Astrocyte (in vitro differentiated cells and primary cell): ENCODE measurements at regions not wholly inside any gene's neighbourhood (a gene's known extent, or its start where the extent isn't known, plus 50 kb on each side); places are given as distances from the start of the nearest gene placed in this dataset.

Experiments used
- DNase-seq: peaks from one replicate; pipeline ENCODE4 v3.0.0-alpha.2; 2010; ENCODE audit warnings: low read depth
- FAIRE-seq: peaks from 2 replicates; lab custom pipeline; 2011; peaks lifted over from hg19 to GRCh38; lab: Jason Lieb, UNC
- H2AFZ ChIP-seq: 2 replicates; pipeline ENCODE4 v1.6.0; 2012; ENCODE audit warnings: low read depth, low read length, inconsistent platforms
- H3K27ac ChIP-seq: 2 replicates; pipeline ENCODE4 v1.5.1; 2011; ENCODE audit warnings: low read depth, low read length, inconsistent platforms
- H3K27me3 ChIP-seq: 2 replicates; pipeline ENCODE4 v1.6.0; 2011; ENCODE audit warnings: low read length, inconsistent platforms; ENCODE audit not compliant: insufficient read depth
- H3K36me3 ChIP-seq: 2 replicates; pipeline ENCODE4 v1.5.1; 2011; ENCODE audit warnings: low read length, inconsistent platforms; ENCODE audit not compliant: insufficient read depth
- H3K4me1 ChIP-seq: 2 replicates; pipeline ENCODE4 v1.5.1; 2011; ENCODE audit warnings: low read length, inconsistent platforms; ENCODE audit not compliant: insufficient read depth
- H3K4me2 ChIP-seq: 2 replicates; pipeline ENCODE4 v1.6.0; 2012; ENCODE audit warnings: low read length, inconsistent platforms
- H3K4me3 ChIP-seq: 2 replicates; pipeline ENCODE4 v1.5.1; 2011; ENCODE audit warnings: low read depth, mild to moderate bottlenecking, low read length, inconsistent platforms; ENCODE audit not compliant: insufficient read depth
- H3K79me2 ChIP-seq: 2 replicates; pipeline ENCODE4 v1.6.0; 2012; ENCODE audit warnings: mild to moderate bottlenecking, low read length, inconsistent platforms; ENCODE audit not compliant: insufficient read depth
- H3K9ac ChIP-seq: 2 replicates; pipeline ENCODE4 v1.6.0; 2012; ENCODE audit warnings: mild to moderate bottlenecking, low read length, inconsistent platforms
- H3K9me3 ChIP-seq: 2 replicates; pipeline ENCODE4 v1.5.1; 2012; ENCODE audit warnings: low read depth, mild to moderate bottlenecking, low read length, inconsistent platforms; ENCODE audit not compliant: insufficient read depth
- H4K20me1 ChIP-seq: 2 replicates; pipeline ENCODE4 v1.6.0; 2012; ENCODE audit warnings: low read length, inconsistent platforms; ENCODE audit not compliant: insufficient read depth
- H3K27ac Mint-ChIP-seq: one replicate; pipeline ENCODE4 v1.8.0; 2021; ENCODE audit warnings: mild to moderate bottlenecking, mixed read lengths; ENCODE audit not compliant: unreplicated experiment
- H3K27me3 Mint-ChIP-seq: one replicate; pipeline ENCODE4 v1.8.0; 2021; ENCODE audit warnings: low read depth, mixed read lengths; ENCODE audit not compliant: unreplicated experiment
- H3K36me3 Mint-ChIP-seq: one replicate; pipeline ENCODE4 v1.8.0; 2021; ENCODE audit warnings: low read depth, mixed read lengths; ENCODE audit not compliant: unreplicated experiment
- H3K4me1 Mint-ChIP-seq: one replicate; pipeline ENCODE4 v1.8.0; 2021; ENCODE audit warnings: low read depth, mixed read lengths; ENCODE audit not compliant: unreplicated experiment
- H3K4me3 Mint-ChIP-seq: one replicate; pipeline ENCODE4 v1.8.0; 2021; ENCODE audit warnings: mild to moderate bottlenecking, moderate library complexity, mixed read lengths; ENCODE audit not compliant: unreplicated experiment
- H3K9me3 Mint-ChIP-seq: one replicate; pipeline ENCODE4 v1.8.0; 2021; ENCODE audit warnings: mild to moderate bottlenecking, mixed read lengths; ENCODE audit not compliant: unreplicated experiment
- EZH2 ChIP-seq: IDR thresholded peaks from 2 replicates; pipeline ENCODE4 v1.6.1; 2012; ENCODE audit warnings: mild to moderate bottlenecking, low read length, inconsistent platforms; ENCODE audit not compliant: insufficient read depth
- TF ChIP-seq, protein P1 (sequence below): IDR thresholded peaks from 2 replicates; pipeline ENCODE4 v1.5.1; 2011; ENCODE audit warnings: low read depth, mild to moderate bottlenecking, inconsistent platforms, low read length, moderate library complexity; ENCODE audit not compliant: insufficient read depth

DNA sequence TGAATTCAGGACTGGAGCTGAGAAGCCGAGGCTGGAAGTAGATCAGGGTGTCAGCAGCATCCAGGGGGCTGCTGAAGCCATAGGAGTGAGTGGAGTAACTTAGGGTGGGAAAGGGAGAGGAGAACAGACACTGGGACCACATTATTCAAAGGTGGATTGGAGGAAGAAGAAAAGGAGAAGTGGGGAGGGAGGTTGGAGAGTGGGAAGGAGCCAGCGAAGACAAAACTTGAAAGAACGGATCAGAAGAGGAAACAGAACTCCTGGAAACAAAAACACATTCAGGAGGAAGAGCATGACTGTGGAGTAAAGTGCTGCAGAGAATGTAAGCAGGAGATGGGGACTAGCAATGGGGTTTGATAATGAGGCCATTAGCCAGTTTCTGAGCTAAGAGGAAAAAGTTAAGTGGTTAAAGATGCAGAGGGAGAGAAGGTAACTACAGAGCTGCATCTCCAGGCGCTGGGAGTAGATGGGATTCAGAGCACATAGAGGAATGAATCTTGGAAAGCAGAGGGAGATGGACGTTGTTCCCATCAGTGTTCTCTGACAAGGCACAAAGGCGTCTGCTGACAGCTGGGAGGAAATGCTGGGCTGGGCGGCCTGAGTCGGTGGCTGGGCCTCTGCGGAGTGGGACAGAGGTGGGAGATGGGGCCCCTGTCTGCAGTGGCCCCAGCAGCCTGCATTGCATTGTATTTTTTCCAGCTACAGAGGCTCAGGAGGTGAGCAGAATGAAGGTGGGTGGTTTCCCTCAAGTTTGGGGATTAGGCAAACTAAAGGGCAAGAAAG, 63.1 kb upstream of the LEP start:
- Histone ChIP-seq H2AFZ (no peak overlapping the region), H3K27ac (no peak overlapping the region), H3K79me2 (no peaks in the 10 kb centered on the region), H3K36me3 (no peaks in the 10 kb centered on the region), H3K9ac (no peak overlapping the region), H3K27me3 (peaks cover 51% of the 10 kb centered on the region), H3K9me3 (peaks cover 2% of the 10 kb centered on the region), H3K4me3 (no peak overlapping the region), H4K20me1 (no peaks in the 10 kb centered on the region), H3K4me2 (no peak overlapping the region), H3K4me1 (no peaks in the 10 kb centered on the region)
- Mint-ChIP-seq H3K9me3 (peaks cover 7% of the 10 kb centered on the region), H3K4me3 (no peak overlapping the region), H3K36me3 (peaks cover 2% of the 10 kb centered on the region), H3K4me1 (no peaks in the 10 kb centered on the region), H3K27ac (no peak overlapping the region), H3K27me3 (peaks cover 64% of the 10 kb centered on the region)
- no peak for FAIRE-seq
- no peak for DNase-seq
- TF ChIP-seq, protein P1, sequence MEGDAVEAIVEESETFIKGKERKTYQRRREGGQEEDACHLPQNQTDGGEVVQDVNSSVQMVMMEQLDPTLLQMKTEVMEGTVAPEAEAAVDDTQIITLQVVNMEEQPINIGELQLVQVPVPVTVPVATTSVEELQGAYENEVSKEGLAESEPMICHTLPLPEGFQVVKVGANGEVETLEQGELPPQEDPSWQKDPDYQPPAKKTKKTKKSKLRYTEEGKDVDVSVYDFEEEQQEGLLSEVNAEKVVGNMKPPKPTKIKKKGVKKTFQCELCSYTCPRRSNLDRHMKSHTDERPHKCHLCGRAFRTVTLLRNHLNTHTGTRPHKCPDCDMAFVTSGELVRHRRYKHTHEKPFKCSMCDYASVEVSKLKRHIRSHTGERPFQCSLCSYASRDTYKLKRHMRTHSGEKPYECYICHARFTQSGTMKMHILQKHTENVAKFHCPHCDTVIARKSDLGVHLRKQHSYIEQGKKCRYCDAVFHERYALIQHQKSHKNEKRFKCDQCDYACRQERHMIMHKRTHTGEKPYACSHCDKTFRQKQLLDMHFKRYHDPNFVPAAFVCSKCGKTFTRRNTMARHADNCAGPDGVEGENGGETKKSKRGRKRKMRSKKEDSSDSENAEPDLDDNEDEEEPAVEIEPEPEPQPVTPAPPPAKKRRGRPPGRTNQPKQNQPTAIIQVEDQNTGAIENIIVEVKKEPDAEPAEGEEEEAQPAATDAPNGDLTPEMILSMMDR = no peak
- TF ChIP-seq EZH2 = no peak

DNA sequence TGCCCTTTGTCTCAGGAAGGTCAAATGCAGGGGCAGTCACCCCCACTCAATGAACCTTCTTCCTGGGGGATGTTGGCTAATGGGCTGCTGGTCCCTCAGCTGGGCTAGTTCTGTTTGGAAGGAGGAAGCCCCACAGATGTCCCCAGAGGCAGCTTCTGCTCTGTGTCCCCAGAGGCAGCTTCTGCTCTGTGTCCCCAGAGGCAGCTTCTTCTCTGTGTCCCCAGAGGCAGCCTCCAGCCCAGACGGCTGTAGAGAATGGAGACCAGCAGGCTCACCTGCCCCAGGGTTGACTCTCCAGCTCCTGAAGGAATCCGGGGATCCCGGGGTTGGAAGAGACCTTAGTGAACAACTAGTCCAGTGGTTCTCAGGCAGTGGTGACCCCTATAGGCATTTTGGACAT, 62.5 kb upstream of the LEP start:
- no peak overlapping the region for H3K9ac ChIP-seq
- no peak for FAIRE-seq
- H3K79me2 ChIP-seq = no peaks in the 10 kb centered on the region
- H4K20me1 ChIP-seq = no peaks in the 10 kb centered on the region
- H3K4me2 ChIP-seq = no peak overlapping the region
- H3K9me3 Mint-ChIP-seq = peaks cover 7% of the 10 kb centered on the region
- no peaks in the 10 kb centered on the region for H3K36me3 ChIP-seq
- no peak overlapping the region for H3K4me3 Mint-ChIP-seq
- no peaks in the 10 kb centered on the region for H3K4me1 Mint-ChIP-seq
- H3K27ac Mint-ChIP-seq = no peak overlapping the region
- peaks cover 46% of the 10 kb centered on the region for H3K27me3 ChIP-seq
- H3K4me3 ChIP-seq = no peak overlapping the region
- DNase-seq = no peak
- TF ChIP-seq, protein P1 = no peak
- H3K9me3 ChIP-seq = peaks cover 2% of the 10 kb centered on the region
- no peaks in the 10 kb centered on the region for H3K4me1 ChIP-seq
- peaks cover 2% of the 10 kb centered on the region for H3K36me3 Mint-ChIP-seq
- no peak overlapping the region for H3K27ac ChIP-seq
- H3K27me3 Mint-ChIP-seq = peaks cover 61% of the 10 kb centered on the region
- no peak overlapping the region for H2AFZ ChIP-seq
